SHP77 (cell line): ENCODE measurements at regions not wholly inside any gene's neighbourhood (a gene's known extent, or its start where the extent isn't known, plus 50 kb on each side); places are given as distances from the start of the nearest gene placed in this dataset.
A peak's percentile ranks its signal among the peaks of the same experiment; 100 is the strongest.

Source experiments
- DNase-seq, 2 experiments: peaks; one replicate each; lab custom pipeline; 2025; lab: John Stamatoyannopoulos, UW

GRCh38 chr1:201589186-201589585, 50.3 kb downstream of the NAV1 start:
- DNase-seq = no peak

GRCh38 chr1:201590474-201590873, 51.5 kb downstream of the NAV1 start:
- no peak for DNase-seq

DNA sequence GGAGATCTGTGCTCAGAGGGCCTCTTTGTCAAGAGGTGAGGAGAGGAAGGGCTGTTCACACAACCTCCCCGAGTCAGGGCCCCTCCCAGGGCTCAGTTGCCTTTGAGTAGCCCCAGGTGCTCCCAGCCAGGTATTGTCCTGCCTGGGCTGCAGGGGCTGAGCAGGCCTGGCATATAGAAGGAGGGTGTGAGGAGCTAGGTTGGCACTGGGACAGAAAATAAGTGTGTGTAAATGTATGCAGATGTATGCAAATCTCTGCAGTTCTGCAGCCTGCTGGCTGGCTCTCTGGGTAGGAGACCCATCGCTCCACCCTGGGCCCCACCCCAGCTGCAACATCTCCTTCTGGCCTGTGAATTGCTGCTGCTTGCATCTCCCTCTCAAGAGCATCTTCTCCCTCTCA, 52.4 kb downstream of the NAV1 start:
- DNase-seq = no peak

DNA sequence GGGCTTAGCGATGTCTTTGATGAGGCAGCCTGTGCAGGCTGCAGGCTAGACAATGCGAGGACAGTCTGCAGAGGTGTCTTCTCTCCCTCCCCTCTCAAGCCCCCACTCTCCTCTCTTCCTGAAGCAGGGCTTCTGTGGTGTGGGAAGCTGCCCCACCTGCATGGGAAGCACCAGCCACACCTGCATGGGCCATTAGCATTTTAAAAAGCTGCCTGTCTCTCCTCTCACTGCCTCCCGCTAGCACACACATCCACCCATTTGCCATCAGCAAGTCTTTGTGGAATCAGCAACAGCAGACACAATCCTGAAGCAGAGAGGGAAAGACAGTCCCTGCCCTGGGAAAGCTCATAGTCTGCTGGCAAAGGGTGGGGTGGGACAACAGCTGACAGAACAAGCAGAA, 53.1 kb downstream of the NAV1 start:
- no peak for DNase-seq

DNA sequence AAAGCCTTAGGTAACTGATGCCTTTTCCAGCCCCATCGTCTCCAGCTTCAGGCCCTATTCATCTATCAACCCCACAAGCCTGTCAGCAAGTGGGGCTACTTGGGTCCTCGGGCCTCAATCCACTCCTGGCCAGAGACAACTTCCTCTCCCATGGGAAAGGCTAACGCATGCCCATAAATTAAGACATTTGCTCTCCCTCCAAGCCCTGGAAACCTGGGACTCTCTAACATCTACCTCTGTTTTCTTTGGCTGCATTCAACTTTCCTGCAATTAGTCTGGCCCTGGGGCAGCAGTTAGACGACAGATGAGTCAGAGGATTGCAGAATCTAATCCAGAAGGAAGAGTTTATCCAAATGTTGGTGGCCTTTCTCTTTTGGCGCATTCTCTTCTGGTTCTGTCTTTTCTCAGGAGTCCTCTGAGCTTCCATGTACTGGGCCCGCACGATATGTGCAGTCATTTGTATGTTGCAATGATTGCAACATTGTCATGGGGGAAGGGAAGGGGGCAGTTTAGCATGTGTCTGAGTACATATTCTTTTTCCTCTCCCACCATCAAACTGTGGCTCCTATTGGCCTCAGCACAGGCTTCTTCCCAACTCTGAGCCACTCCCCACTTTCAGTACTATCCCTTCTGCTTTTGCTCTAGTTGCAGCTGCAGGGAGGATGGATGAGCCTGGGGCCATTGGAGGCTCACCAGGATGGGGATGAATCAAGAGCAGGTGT, 54.4 kb downstream of the NAV1 start:
- DNase-seq = peak; percentile 23 to 27

DNA sequence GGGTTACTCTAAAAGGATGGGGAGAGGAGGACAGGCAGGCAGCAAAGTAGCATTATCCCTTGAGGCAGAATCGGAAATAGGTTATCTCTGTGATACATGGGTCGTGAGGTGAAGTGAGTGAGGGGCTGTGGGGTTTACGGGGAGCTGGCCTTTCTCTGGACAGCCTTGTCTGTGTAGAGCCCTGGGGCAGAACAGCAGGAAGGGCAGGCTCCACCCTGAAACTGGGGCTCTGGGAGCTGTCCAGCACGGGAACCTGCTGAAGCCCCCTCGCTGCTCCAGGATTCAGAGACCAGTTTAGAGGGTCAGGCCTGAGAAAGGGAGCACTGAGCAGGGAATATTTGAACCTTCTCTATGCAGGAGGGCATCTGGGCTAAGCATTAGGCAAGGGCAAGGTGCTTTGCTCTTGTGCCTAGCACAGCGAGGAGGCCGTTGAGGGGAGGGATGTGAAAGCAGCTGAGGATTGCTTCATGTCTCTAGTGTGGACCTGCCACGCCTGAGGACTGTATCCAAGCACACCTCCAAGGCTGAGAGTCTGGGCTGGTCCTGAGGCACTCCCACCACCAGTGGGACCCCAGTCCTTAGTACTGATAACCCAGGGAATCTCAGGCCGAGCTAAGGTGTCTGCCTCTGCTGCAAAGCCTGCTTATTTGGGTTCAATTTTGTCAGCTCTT, 55.8 kb downstream of the NAV1 start:
- DNase-seq = no peak

GRCh38 chr1:201595381-201595780, 56.5 kb downstream of the NAV1 start:
- DNase-seq = no peak

GRCh38 chr1:201596101-201596868, 57.4 kb downstream of the NAV1 start:
- DNase-seq = no peak

- DNase-seq = peak; percentile 91
Observed at GRCh38 chr1:201597551-201598230, 58.8 kb downstream of the NAV1 start.

DNA sequence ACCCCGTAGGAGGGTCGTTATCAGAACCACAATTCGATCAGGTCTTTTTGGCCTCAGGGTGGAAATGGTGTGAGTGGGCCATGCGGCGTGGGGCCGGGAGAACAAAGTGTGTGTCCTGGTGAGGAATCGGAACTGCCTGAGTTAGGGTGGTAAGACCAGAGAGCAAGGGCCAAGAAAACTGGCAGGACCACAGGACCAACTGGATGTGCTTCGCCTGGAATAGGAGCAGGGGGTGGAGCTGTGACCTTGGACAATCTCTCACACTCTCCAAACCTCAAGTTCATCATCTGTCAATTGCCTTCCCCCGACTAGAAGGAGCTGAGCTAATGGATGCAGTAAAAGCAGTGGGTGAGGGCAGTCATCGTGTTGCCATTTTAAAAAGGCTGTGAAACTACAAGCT, 59.5 kb downstream of the NAV1 start:
- DNase-seq = peak in 1 of 2 experiments; percentile 30

DNA sequence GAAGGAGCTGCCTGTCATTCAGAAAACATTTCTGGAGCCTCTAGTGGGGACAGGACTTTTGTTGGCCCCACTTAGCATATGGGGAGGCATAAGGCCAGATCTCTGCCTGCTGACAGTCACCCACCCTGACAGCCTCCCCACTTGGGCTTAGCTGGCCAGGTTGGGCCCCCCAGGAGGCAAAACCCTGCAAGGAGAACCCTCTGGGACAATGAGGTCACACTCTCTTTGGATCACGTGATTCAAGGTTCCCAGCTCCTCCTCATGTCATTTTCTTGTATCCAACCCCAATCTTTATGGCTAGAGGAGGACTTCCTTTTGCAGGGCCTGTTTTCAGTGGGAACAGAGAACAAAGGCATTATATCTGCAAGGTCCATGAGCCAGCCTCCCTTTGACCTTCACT, 60.0 kb downstream of the NAV1 start:
- no peak for DNase-seq

GRCh38 chr1:201599548-201599947, 60.6 kb downstream of the NAV1 start:
- peak in 1 of 2 experiments; percentile 24 for DNase-seq

DNA sequence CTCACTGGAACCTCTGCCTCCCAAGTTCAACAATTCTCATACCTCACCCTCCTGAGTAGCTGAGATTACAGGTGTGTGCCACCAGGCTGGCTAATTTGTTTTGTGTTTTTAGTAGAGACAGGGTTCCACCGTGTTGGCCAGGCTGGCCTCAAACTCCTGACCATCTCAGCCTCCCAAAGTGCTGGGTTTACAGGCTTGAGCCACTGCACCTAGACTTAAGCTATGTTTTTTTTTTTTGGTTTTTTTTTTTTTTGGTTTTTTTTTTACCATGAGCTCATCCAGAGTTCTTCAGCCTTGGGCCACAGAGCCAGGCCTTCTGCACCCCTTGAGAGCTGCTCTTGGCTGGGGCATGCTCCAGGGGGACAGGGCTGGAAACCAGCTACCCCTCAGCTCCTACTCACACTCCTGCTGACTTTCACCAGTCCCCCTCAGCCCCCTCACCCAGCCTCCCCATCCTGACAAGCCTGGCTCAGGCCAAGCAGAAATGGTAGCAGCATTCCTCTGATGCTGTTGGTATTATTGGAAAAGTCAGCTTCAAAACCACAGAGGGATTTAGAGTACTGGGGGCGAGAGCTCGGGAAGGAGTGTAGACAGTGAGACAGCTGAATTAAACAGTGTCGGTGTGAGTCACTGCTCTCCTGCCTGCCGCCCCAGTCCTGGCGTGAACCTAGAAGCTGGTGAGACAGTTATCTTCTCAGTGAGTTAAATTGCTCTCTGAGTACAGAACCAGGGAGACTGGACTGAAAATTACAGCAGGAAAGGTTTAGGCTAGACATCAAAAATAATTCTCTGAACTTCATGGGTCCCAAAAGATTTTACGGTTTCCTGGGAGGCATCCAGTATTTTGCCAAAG, 63.7 kb downstream of the NAV1 start:
- peak; percentile 42 to 65 for DNase-seq

- no peak for DNase-seq
Observed at GRCh38 chr1:201603613-201604232, 64.8 kb downstream of the NAV1 start.

DNA sequence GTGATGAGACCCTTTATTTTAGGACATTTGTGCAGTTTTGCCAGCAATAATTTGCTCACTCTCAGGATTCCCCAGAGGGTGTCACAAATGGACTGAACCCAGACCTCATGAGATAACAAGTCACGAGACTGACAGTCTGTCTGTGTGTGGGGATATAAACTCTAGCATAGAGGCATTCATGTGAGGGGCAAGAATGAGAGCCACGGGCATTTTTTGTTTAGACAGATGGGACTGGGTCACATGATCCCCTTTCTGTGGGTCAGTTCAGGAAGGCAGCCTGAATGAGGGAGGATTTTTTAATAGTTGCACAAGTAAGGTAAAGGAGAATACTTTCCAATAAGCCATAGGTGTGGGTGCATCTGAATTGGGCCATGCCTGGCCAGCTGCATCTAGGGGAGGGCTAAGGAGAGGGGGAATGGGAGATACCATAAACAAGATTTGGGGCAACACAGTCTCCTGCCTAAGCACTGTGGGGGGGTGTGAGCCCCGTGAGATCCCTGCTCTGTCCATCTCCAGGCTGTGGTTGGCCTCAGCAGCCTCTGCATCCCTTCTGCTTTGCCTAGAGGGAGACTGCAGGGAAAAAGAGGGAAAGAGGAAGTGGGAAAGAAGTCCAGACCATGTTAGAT, 66.6 kb downstream of the NAV1 start:
- no peak for DNase-seq

- no peak for DNase-seq
Observed at GRCh38 chr1:201606096-201606495, 67.2 kb downstream of the NAV1 start.

GRCh38 chr1:201606623-201607022, 67.7 kb downstream of the NAV1 start:
- DNase-seq = no peak

GRCh38 chr1:201608635-201609395, 69.9 kb downstream of the NAV1 start:
- DNase-seq = no peak

DNA sequence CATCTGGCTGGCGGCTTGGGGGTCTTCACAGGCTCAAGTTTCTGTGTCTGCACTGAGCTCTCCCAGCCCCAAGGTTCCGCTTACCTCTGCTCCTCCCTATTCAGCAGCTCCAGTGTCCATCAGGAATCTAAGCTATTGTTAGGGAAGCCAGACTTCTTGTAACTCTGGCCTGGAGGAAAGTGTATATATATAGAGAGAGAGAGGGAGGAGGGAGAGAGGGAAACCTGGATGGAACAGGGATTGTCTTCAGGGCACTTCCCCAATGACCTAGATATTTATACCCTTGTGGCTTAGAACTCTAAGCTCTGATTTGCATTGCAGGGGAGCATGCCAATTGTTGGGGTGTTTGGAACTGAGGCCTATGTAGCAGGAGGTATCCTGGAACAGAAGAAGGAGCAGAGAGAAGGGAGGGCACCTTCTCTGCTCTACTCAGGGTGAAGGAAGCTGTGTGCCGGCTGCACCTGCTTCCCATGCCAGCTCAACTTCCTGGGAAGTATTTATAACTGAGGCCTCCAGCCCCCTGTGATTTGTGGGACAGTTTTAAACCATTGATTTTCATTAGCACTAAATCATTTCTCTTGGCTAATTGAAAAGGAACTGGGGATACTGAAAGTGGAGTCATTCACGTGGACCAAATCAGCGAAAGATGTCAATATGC, 70.9 kb downstream of the NAV1 start:
- no peak for DNase-seq
